ENCODE measurements at regions not wholly inside any gene's neighbourhood (a gene's known extent, or its start where the extent isn't known, plus 50 kb on each side); places are given as distances from the start of the nearest gene placed in this dataset.

- TF ChIP-seq PATZ1 (CRISPR knock-in tag; IDR thresholded peaks at IDR 0.05; ENCODE audit: borderline replicate concordance) (no peak), POU6F1 (CRISPR knock-in tag; IDR thresholded peaks at IDR 0.05; ENCODE audit: borderline replicate concordance, low read depth) (no peak), ZFP3 (CRISPR knock-in tag; IDR thresholded peaks at IDR 0.05) (no peak)
These were observed 150.2 kb upstream of the CBLB start for GRCh38 chr3:106018929-106019550.

Measured in SK-N-SH treated with all-trans-retinoic acid at 6 μM for 48 hours (cell line).